IPS-18a (cell line): ENCODE measurements at regions not wholly inside any gene's neighbourhood (a gene's known extent, or its start where the extent isn't known, plus 50 kb on each side); places are given as distances from the start of the nearest gene placed in this dataset.

Experiments used
- H3K27ac ChIP-seq: one replicate; pipeline ENCODE4 v1.5.1; 2013; ENCODE audit warnings: low read length
- H3K27me3 ChIP-seq: one replicate; pipeline ENCODE4 v1.6.1; 2013; ENCODE audit warnings: mild to moderate bottlenecking, low read length; ENCODE audit not compliant: control insufficient read depth, insufficient read depth
- H3K36me3 ChIP-seq: one replicate; pipeline ENCODE4 v1.6.1; 2013; ENCODE audit warnings: low read depth, low read length; ENCODE audit not compliant: control insufficient read depth
- H3K4me1 ChIP-seq: one replicate; pipeline ENCODE4 v1.6.1; 2013; ENCODE audit warnings: low read depth, low read length; ENCODE audit not compliant: control insufficient read depth
- H3K4me3 ChIP-seq: one replicate; pipeline ENCODE4 v1.5.1; 2013; ENCODE audit warnings: low read length
- H3K9ac ChIP-seq: one replicate; pipeline ENCODE4 v1.6.1; 2013; ENCODE audit warnings: mild to moderate bottlenecking, low read length, moderate library complexity
- H3K9me3 ChIP-seq: one replicate; pipeline ENCODE4 v1.6.1; 2013; ENCODE audit warnings: low read depth, low read length; ENCODE audit not compliant: control insufficient read depth

- H3K27ac ChIP-seq, result no peak overlapping the region
- no peaks in the 10 kb centered on the region for H3K9me3 ChIP-seq
- H3K4me1 ChIP-seq, result peaks cover 5% of the 10 kb centered on the region
- no peaks in the 10 kb centered on the region for H3K36me3 ChIP-seq
- no peak overlapping the region for H3K4me3 ChIP-seq
- H3K27me3 ChIP-seq, result no peaks in the 10 kb centered on the region
- H3K9ac ChIP-seq, result no peak overlapping the region
Observed at GRCh38 chr5:93925321-93925720, 183.9 kb upstream of the POU5F2 start.

- Histone ChIP-seq H3K4me3 (no peak overlapping the region), H3K9ac (no peak overlapping the region), H3K4me1 (peaks cover 5% of the 10 kb centered on the region), H3K9me3 (no peaks in the 10 kb centered on the region), H3K36me3 (no peaks in the 10 kb centered on the region), H3K27me3 (no peaks in the 10 kb centered on the region), H3K27ac (no peak overlapping the region)
Observed at GRCh38 chr5:93924628-93925027, 183.2 kb upstream of the POU5F2 start.

GRCh38 chr5:93922551-93922950 is 181.2 kb upstream of the POU5F2 start:
- no peaks in the 10 kb centered on the region for H3K36me3 ChIP-seq
- H3K27me3 ChIP-seq, result no peaks in the 10 kb centered on the region
- no peak overlapping the region for H3K9ac ChIP-seq
- H3K4me1 ChIP-seq, result peaks cover 5% of the 10 kb centered on the region
- no peak overlapping the region for H3K4me3 ChIP-seq
- no peaks in the 10 kb centered on the region for H3K9me3 ChIP-seq
- no peak overlapping the region for H3K27ac ChIP-seq

GRCh38 chr5:93921001-93921400 is 179.6 kb upstream of the POU5F2 start:
- no peak overlapping the region for H3K4me3 ChIP-seq
- H3K36me3 ChIP-seq, result no peaks in the 10 kb centered on the region
- no peaks in the 10 kb centered on the region for H3K27me3 ChIP-seq
- H3K9ac ChIP-seq, result no peak overlapping the region
- H3K4me1 ChIP-seq, result no peaks in the 10 kb centered on the region
- H3K9me3 ChIP-seq, result no peaks in the 10 kb centered on the region
- H3K27ac ChIP-seq, result no peak overlapping the region

- Histone ChIP-seq H3K36me3 (no peaks in the 10 kb centered on the region), H3K27ac (no peak overlapping the region), H3K4me3 (no peak overlapping the region), H3K4me1 (no peaks in the 10 kb centered on the region), H3K9ac (no peak overlapping the region), H3K27me3 (no peaks in the 10 kb centered on the region), H3K9me3 (no peaks in the 10 kb centered on the region)
Observed at GRCh38 chr5:93916872-93917271, 175.5 kb upstream of the POU5F2 start.

- no peak overlapping the region for H3K9ac ChIP-seq
Observed at GRCh38 chr5:93915142-93915553, 173.7 kb upstream of the POU5F2 start.

GRCh38 chr5:93911609-93912008 is 170.2 kb upstream of the POU5F2 start:
- Histone ChIP-seq H3K27ac (no peak overlapping the region), H3K4me3 (no peak overlapping the region), H3K9me3 (no peaks in the 10 kb centered on the region), H3K36me3 (no peaks in the 10 kb centered on the region), H3K9ac (no peak overlapping the region), H3K4me1 (no peaks in the 10 kb centered on the region), H3K27me3 (no peaks in the 10 kb centered on the region)

More at GRCh38 chr5:93915142-93915553, 173.7 kb upstream of the POU5F2 start:
- Histone ChIP-seq H3K4me3 (no peak overlapping the region), H3K9me3 (no peaks in the 10 kb centered on the region), H3K36me3 (no peaks in the 10 kb centered on the region), H3K27ac (no peak overlapping the region), H3K27me3 (no peaks in the 10 kb centered on the region), H3K4me1 (no peaks in the 10 kb centered on the region)

GRCh38 chr5:93909356-93909755 is 168.0 kb upstream of the POU5F2 start:
- Histone ChIP-seq H3K9ac (no peak overlapping the region), H3K9me3 (no peaks in the 10 kb centered on the region), H3K4me1 (no peaks in the 10 kb centered on the region), H3K4me3 (no peak overlapping the region), H3K36me3 (no peaks in the 10 kb centered on the region), H3K27me3 (no peaks in the 10 kb centered on the region), H3K27ac (no peak overlapping the region)

GRCh38 chr5:93904917-93905316 is 163.5 kb upstream of the POU5F2 start:
- no peak overlapping the region for H3K27ac ChIP-seq
- H3K4me3 ChIP-seq, result no peak overlapping the region
- H3K4me1 ChIP-seq, result no peaks in the 10 kb centered on the region
- no peaks in the 10 kb centered on the region for H3K36me3 ChIP-seq
- H3K9me3 ChIP-seq, result no peaks in the 10 kb centered on the region
- H3K9ac ChIP-seq, result no peak overlapping the region
- no peaks in the 10 kb centered on the region for H3K27me3 ChIP-seq

GRCh38 chr5:93902288-93902687 is 160.9 kb upstream of the POU5F2 start:
- Histone ChIP-seq H3K9me3 (no peaks in the 10 kb centered on the region), H3K4me1 (no peaks in the 10 kb centered on the region), H3K36me3 (no peaks in the 10 kb centered on the region), H3K27me3 (no peaks in the 10 kb centered on the region), H3K27ac (no peak overlapping the region), H3K9ac (no peak overlapping the region), H3K4me3 (no peak overlapping the region)

GRCh38 chr5:93899026-93899600 is 157.7 kb upstream of the POU5F2 start:
- Histone ChIP-seq H3K9me3 (no peaks in the 10 kb centered on the region), H3K27ac (no peak overlapping the region), H3K4me3 (no peak overlapping the region), H3K4me1 (no peaks in the 10 kb centered on the region), H3K9ac (no peak overlapping the region), H3K36me3 (no peaks in the 10 kb centered on the region), H3K27me3 (no peaks in the 10 kb centered on the region)

GRCh38 chr5:93894601-93895354 is 153.4 kb upstream of the POU5F2 start:
- Histone ChIP-seq H3K9ac (no peak overlapping the region), H3K9me3 (no peaks in the 10 kb centered on the region), H3K36me3 (no peaks in the 10 kb centered on the region), H3K27me3 (no peaks in the 10 kb centered on the region), H3K4me3 (no peak overlapping the region), H3K4me1 (no peaks in the 10 kb centered on the region), H3K27ac (no peak overlapping the region)
